GM13976 (cell line): ENCODE measurements at regions not wholly inside any gene's neighbourhood (a gene's known extent, or its start where the extent isn't known, plus 50 kb on each side); places are given as distances from the start of the nearest gene placed in this dataset.

Source experiments
- DNase-seq: peaks from one replicate; pipeline ENCODE4 v3.0.0; 2012; ENCODE audit warnings: low spot score
- CTCF ChIP-seq: IDR thresholded peaks from 2 replicates; pipeline ENCODE4 v1.5.1; 2012; ENCODE audit warnings: borderline replicate concordance, mild to moderate bottlenecking; ENCODE audit not compliant: insufficient read depth; ENCODE audit errors: extremely low read depth, missing control alignments, control extremely low read depth
- in situ Hi-C: fragments of 300-500 bp; cut with MboI; formaldehyde crosslinking; loops from one replicate; pipeline ENCODE4 v1.12.0; 2022; ENCODE audit warnings: low sequenced_read_pairs, mixed read lengths, inconsistent platforms; ENCODE audit not compliant: unreplicated experiment

- DNase-seq: no peak
- TF ChIP-seq CTCF: no peak
- in situ Hi-C loops: no loop called here
Measured at GRCh38 chr4:126960760-126961159, 672.0 kb upstream of the INTU start.

GRCh38 chr4:126961661-126962060, 671.1 kb upstream of the INTU start:
- in situ Hi-C loops: no loop called here
- no peak for TF ChIP-seq CTCF
- DNase-seq: no peak

- in situ Hi-C loops: no loop called here
- DNase-seq: no peak
- no peak for TF ChIP-seq CTCF
Measured at GRCh38 chr4:126965877-126966276, 666.9 kb upstream of the INTU start.

- no peak for DNase-seq
- TF ChIP-seq CTCF: no peak
- in situ Hi-C loops: no loop called here
Measured at GRCh38 chr4:126969360-126970235, 663.2 kb upstream of the INTU start.

- in situ Hi-C loops: no loop called here
- TF ChIP-seq CTCF: no peak
Measured at GRCh38 chr4:126973201-126973600, 659.6 kb upstream of the INTU start.

GRCh38 chr4:126976850-126977632, 655.7 kb upstream of the INTU start:
- TF ChIP-seq CTCF: no peak
- no peak for DNase-seq
- in situ Hi-C loops: no loop called here

More at GRCh38 chr4:126973201-126973600, 659.6 kb upstream of the INTU start:
- no peak for DNase-seq
